ENCODE measurements at regions not wholly inside any gene's neighbourhood (a gene's known extent, or its start where the extent isn't known, plus 50 kb on each side); places are given as distances from the start of the nearest gene placed in this dataset.

- no peak for TF ChIP-seq CTCF (IDR thresholded peaks at IDR 0.05)
Measured at GRCh38 chr10:33697016-33697415, 362.5 kb upstream of the NRP1 start.

- no peak for TF ChIP-seq CTCF (IDR thresholded peaks at IDR 0.05)
Measured at GRCh38 chr10:33695536-33695935, 361.1 kb upstream of the NRP1 start.

GRCh38 chr10:33688506-33688905, 354.0 kb upstream of the NRP1 start:
- no peak for TF ChIP-seq CTCF (IDR thresholded peaks at IDR 0.05)

- no peak for TF ChIP-seq CTCF (IDR thresholded peaks at IDR 0.05)
Measured at GRCh38 chr10:33684211-33684611, 349.7 kb upstream of the NRP1 start.

- no peak for TF ChIP-seq CTCF (IDR thresholded peaks at IDR 0.05)
Measured at GRCh38 chr10:33681595-33681994, 347.1 kb upstream of the NRP1 start.

- no peak for TF ChIP-seq CTCF (IDR thresholded peaks at IDR 0.05)
Measured at GRCh38 chr10:33680036-33680435, 345.6 kb upstream of the NRP1 start.

- no peak for TF ChIP-seq CTCF (IDR thresholded peaks at IDR 0.05)
Measured at GRCh38 chr10:33676606-33677339, 342.3 kb upstream of the NRP1 start.
